OCI-LY1 (cell line): ENCODE measurements at regions not wholly inside any gene's neighbourhood (a gene's known extent, or its start where the extent isn't known, plus 50 kb on each side); places are given as distances from the start of the nearest gene placed in this dataset.

Source experiments
- CTCF ChIP-seq: fragments of 200-600 bp; sonication (generic), shearing (Covaris generic); IDR thresholded peaks from 2 replicates; pipeline ENCODE4 v1.5.1; 2017; ENCODE audit warnings: mild to moderate bottlenecking, antibody characterized with exemption, low read length, moderate library complexity, mixed read lengths
- EZH2 ChIP-seq: fragments of 200-600 bp; sonication (generic), shearing (Covaris generic); IDR thresholded peaks from 2 replicates; pipeline ENCODE4 v1.8.0; 2017; ENCODE audit warnings: borderline replicate concordance, mixed run types, mild to moderate bottlenecking, antibody characterized with exemption, low read length, moderate library complexity, mixed read lengths

- TF ChIP-seq CTCF (no peak), EZH2 (no peak)
Measured at GRCh38 chrX:15165832-15166231, 104.1 kb downstream of the ASB9 start.
